ENCODE measurements at regions not wholly inside any gene's neighbourhood (a gene's known extent, or its start where the extent isn't known, plus 50 kb on each side); places are given as distances from the start of the nearest gene placed in this dataset.
"Not testable (repeated sequence)": the region's sequence is repeated elsewhere in the genome, so short reads cannot be mapped to it uniquely, and the experiment has no call there.

DNA sequence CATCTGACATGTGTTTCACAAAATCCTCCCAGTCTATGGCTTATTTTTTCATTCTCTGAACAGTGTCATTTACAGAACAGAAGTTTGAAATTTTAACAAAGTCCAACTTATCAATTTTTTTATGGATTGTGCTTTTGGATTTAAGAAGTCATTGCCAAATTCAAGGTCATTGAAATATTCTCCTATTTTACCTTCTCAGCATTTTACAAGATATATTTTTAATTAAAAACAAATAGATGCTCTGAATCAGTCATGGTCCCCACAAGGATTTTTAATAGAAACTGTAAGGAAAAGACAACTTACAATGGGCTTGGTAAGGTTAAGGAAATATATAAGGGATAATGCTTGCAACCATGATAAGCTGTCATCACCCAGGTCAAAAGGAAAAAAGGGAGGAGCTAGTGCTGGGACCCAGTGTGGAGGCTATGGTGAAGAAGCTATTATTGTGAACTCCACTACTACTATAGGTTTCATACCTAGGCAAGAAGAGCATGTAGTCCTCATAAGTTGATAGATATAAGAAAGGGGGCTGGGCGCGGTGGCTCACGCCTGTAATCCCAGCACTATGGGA, 144.5 kb upstream of the KCNJ15 start:
- no peak overlapping the region for H3K4me3 ChIP-seq
- intact Hi-C loops (cut with DNase I) = no loop called here
- H3K9me3 ChIP-seq = no peaks in the 10 kb centered on the region
- TF ChIP-seq, protein P1, sequence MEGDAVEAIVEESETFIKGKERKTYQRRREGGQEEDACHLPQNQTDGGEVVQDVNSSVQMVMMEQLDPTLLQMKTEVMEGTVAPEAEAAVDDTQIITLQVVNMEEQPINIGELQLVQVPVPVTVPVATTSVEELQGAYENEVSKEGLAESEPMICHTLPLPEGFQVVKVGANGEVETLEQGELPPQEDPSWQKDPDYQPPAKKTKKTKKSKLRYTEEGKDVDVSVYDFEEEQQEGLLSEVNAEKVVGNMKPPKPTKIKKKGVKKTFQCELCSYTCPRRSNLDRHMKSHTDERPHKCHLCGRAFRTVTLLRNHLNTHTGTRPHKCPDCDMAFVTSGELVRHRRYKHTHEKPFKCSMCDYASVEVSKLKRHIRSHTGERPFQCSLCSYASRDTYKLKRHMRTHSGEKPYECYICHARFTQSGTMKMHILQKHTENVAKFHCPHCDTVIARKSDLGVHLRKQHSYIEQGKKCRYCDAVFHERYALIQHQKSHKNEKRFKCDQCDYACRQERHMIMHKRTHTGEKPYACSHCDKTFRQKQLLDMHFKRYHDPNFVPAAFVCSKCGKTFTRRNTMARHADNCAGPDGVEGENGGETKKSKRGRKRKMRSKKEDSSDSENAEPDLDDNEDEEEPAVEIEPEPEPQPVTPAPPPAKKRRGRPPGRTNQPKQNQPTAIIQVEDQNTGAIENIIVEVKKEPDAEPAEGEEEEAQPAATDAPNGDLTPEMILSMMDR (IDR thresholded peaks at IDR 0.05) = no peak
- no peaks in the 10 kb centered on the region for H3K4me1 ChIP-seq
- ATAC-seq (no peak), DNase-seq (no peak)
- H3K27me3 ChIP-seq = no peaks in the 10 kb centered on the region
- no peaks in the 10 kb centered on the region for H3K36me3 ChIP-seq
- no peak overlapping the region for H3K27ac ChIP-seq

DNA sequence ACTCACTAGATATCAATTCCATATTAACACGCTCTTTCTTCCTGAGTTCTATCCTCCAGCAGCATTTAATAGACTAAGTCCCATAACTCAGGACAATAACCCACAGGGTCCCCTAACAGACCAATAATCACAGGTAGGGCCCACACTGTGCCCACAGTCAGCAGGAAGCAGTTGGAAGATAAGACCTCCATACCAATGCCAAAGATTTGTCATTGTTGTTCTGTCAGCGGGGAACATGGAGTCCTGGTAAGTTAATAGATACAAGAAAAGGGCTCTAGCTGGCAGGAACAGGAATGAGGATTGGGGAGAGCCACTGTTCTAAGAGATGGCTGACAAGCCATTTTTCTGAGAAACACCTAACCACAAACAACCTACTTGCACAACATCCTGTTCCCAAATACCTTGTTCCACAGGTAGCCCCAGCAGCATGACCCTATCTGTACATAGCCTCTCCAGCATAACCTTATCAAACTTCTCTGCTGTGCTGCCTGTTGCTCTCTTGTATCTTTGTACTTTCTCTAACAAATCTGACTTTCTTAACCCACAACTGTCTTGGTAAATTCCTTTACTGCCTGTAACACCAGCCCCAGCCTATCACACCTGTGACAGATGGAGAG, 142.0 kb upstream of the KCNJ15 start:
- TF ChIP-seq, protein P1 (IDR thresholded peaks at IDR 0.05) = no peak
- Histone ChIP-seq H3K36me3 (no peaks in the 10 kb centered on the region), H3K27ac (no peak overlapping the region), H3K9me3 (no peaks in the 10 kb centered on the region), H3K4me1 (no peaks in the 10 kb centered on the region), H3K27me3 (no peaks in the 10 kb centered on the region), H3K4me3 (no peak overlapping the region)
- intact Hi-C loops (cut with DNase I) = no loop called here
- no peak for ATAC-seq
- no peak for DNase-seq

DNA sequence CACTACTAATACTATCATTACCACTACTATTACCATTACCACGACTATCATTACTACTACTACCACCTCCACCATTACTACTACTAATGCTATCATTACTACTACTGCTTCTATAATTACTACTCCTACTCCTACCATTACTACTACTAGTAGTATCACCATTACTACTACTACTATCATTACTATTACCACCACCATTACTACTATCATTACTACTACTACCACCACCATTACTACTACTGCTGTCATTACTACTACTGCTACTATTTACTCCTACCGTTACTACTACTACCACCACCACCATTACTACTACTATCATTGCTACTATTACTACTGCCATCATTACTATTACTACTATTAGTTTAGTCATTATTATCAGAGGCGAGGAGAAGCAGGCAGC, 140.9 kb upstream of the KCNJ15 start:
- H3K27ac ChIP-seq = no peak overlapping the region
- H3K9me3 ChIP-seq = no peaks in the 10 kb centered on the region
- H3K36me3 ChIP-seq = no peaks in the 10 kb centered on the region
- no peaks in the 10 kb centered on the region for H3K4me1 ChIP-seq
- ATAC-seq = no peak
- H3K27me3 ChIP-seq = no peaks in the 10 kb centered on the region
- TF ChIP-seq, protein P1 (IDR thresholded peaks at IDR 0.05) = no peak
- intact Hi-C loops (cut with DNase I) = no loop called here
- no peak for DNase-seq
- H3K4me3 ChIP-seq = no peak overlapping the region

DNA sequence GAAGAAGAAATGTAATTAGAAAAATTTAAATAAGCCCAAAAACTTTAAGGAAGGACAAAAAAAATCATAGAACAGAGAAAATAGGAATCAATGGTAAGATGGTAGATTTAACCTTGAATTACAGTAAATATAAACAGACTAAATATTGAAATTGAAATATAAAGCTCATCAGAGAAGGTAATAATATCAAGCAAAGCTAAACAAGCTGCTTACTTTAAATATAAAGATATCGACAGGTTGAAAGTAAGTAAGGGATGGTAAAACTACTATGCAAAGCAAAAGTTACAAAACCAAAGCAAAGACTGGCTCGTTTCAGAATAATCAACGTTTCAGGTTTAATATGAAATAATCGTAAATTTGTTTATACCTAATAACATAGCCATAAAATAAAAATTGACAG, 137.0 kb upstream of the KCNJ15 start:
- ATAC-seq = no peak
- no peak for DNase-seq
- Histone ChIP-seq H3K4me3 (no peak overlapping the region), H3K36me3 (no peaks in the 10 kb centered on the region), H3K27me3 (no peaks in the 10 kb centered on the region), H3K9me3 (no peaks in the 10 kb centered on the region), H3K27ac (no peak overlapping the region), H3K4me1 (no peaks in the 10 kb centered on the region)
- intact Hi-C loops (cut with DNase I) = no loop called here
- TF ChIP-seq, protein P1 (IDR thresholded peaks at IDR 0.05) = no peak

DNA sequence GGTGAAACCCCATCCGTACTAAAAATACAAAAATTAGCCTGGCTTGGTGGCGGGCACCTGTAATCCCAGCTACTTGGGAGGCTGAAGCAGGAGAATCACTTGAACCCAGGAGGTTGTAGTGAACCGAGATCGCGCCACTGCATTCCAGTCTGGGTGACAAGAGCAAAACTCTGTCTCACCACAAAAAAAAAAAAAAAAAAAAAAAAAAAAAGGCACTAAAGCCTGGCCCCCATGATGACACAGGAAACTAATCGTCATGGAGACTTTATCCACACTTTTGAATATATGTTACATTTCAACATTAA, 136.2 kb upstream of the KCNJ15 start:
- H3K27ac ChIP-seq; DNase-seq; H3K36me3 ChIP-seq; intact Hi-C loops (cut with DNase I); H3K27me3 ChIP-seq; H3K4me1 ChIP-seq; ATAC-seq; H3K4me3 ChIP-seq; H3K9me3 ChIP-seq: not testable (repeated sequence)

DNA sequence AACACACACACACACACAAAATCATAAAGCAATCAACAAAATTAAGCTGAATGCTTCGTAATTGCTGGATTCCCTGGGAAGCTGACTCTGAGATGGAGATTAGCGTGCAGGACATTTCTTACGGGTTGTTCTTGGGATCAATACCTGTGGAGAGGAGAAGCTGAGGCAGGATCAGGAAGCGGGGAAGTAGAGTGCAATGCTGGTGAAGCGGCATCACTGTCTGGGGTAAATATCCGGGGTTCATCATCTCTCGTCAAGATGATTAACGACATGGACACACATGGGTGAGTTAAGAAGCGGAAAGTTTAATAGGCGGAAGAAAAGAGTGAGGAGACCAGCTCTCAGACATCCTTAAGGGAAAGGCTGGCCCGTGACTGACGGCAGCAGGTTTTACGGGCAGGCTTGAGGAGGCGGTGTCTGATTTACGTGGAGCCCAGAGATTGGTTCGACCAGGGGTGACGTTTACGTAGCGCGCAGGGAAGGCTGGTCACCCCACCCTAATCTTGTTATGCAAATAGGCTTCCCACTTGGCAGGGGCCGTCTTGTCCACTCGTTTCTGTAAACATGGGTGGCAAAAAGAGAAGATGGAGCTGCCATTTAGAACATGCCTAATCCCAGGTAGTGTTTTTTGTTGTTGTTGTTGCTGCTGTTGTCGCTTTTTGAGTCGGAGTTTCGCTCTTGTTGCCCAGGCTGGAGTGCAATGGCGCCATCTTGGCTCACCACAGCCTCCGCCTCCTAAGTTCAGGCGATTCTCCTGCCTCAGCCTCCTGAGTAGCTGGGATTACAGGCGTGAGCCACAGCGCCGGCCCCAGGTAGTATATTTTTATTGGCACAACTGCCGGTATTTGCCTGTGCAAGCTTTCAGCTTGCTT, 135.6 kb upstream of the KCNJ15 start:
- intact Hi-C loops (cut with DNase I) = no loop called here
- DNase-seq = no peak
- no peaks in the 10 kb centered on the region for H3K9me3 ChIP-seq

More for the DNA sequence above, 135.6 kb upstream of the KCNJ15 start:
- no peak for ATAC-seq
- Histone ChIP-seq H3K36me3 (no peaks in the 10 kb centered on the region), H3K27ac (no peak overlapping the region), H3K4me3 (no peak overlapping the region), H3K27me3 (peaks cover 5% of the 10 kb centered on the region), H3K4me1 (no peaks in the 10 kb centered on the region)
- TF ChIP-seq, protein P1 (IDR thresholded peaks at IDR 0.05) = no peak
